B cell (primary cell): ENCODE measurements at regions not wholly inside any gene's neighbourhood (a gene's known extent, or its start where the extent isn't known, plus 50 kb on each side); places are given as distances from the start of the nearest gene placed in this dataset.

Source experiments
- ATAC-seq: fragments of 200-7000 bp; cut with Tn5 transposase; one replicate; pipeline ENCODE4 v1.10.0; 2021; ENCODE audit warnings: low read depth, mild to moderate bottlenecking, moderate number of reproducible peaks, moderate library complexity
- CTCF ChIA-PET: fragments of 350-600 bp; sonication (Branson Sonifier 250); formaldehyde crosslinking; loops from one replicate; lab custom pipeline; 2021; ENCODE audit warnings: antibody characterized with exemption, inconsistent platforms; lab: Charles Lee
- POLR2A ChIA-PET: fragments of 350-600 bp; sonication (Branson Sonifier 250); formaldehyde crosslinking; loops from one replicate; lab custom pipeline; 2021; ENCODE audit warnings: antibody characterized with exemption; lab: Charles Lee
- DNase-seq: peaks from one replicate; pipeline ENCODE4 v3.0.0; 2013
- H2AFZ ChIP-seq: 2 replicates; pipeline ENCODE4 v1.6.1; 2012; ENCODE audit warnings: mild to moderate bottlenecking, low read depth, low read length; ENCODE audit not compliant: insufficient read depth, poor library complexity, severe bottlenecking
- H3K27ac ChIP-seq, 2 donors: 1 replicate in 1 of 2; 2 replicates in 1 of 2; pipeline ENCODE4 v1.5.1; 2012 to 2013; ENCODE audit warnings: low read length in 2 of 2, mild to moderate bottlenecking in 2 of 2, moderate library complexity in 1 of 2
- H3K27me3 ChIP-seq, 4 experiments: fragments of 200-600 bp in 1 of 4; sonication (generic) in 1 of 4; replicated peaks in 1 of 4; 1 replicate in 2 of 4; 2 replicates in 2 of 4; pipeline versions ENCODE4 v1.6.1 to v1.7.0; 2013 to 2016; ENCODE audit warnings: low read length in 3 of 4, mild to moderate bottlenecking in 2 of 4, mixed read lengths in 1 of 4, moderate library complexity in 1 of 4; ENCODE audit not compliant: insufficient read depth in 4 of 4, control insufficient read depth in 3 of 4; ENCODE audit errors: control extremely low read depth in 1 of 4
- H3K36me3 ChIP-seq, 2 experiments: replicated peaks in 1 of 2; 1 replicate in 1 of 2; 2 replicates in 1 of 2; pipeline versions ENCODE4 v1.6.1 to v1.7.1; 2013; ENCODE audit warnings: low read length in 1 of 2; ENCODE audit not compliant: insufficient read depth in 2 of 2, control insufficient read depth in 1 of 2; ENCODE audit errors: control extremely low read depth in 1 of 2, extremely low read depth in 1 of 2
- H3K4me1 ChIP-seq, 2 donors: fragments of 200-600 bp in 1 of 2; sonication (generic) in 1 of 2; 1 replicate in 1 of 2; 2 replicates in 1 of 2; pipeline versions ENCODE4 v1.5.1 to v1.6.1; 2013 to 2017; ENCODE audit warnings: low read length in 2 of 2; ENCODE audit not compliant: control insufficient read depth in 2 of 2, insufficient read depth in 2 of 2
- H3K4me2 ChIP-seq: replicated peaks from 2 replicates; pipeline ENCODE3; 2012; ENCODE audit warnings: mild to moderate bottlenecking, low read depth, low read length; ENCODE audit not compliant: poor library complexity, severe bottlenecking
- H3K4me3 ChIP-seq, 5 experiments: fragments of 200-600 bp in 1 of 5; sonication (generic) in 1 of 5; 1 replicate in 3 of 5; 2 replicates in 2 of 5; pipeline versions ENCODE4 v1.5.1 to v1.7.0; 2011 to 2016; ENCODE audit warnings: low read length in 4 of 5, mild to moderate bottlenecking in 4 of 5, low read depth in 2 of 5, control low read depth in 1 of 5, moderate library complexity in 1 of 5; ENCODE audit not compliant: insufficient read depth in 1 of 5; ENCODE audit errors: control extremely low read depth in 1 of 5, extremely low read depth in 1 of 5
- H3K79me2 ChIP-seq: fragments of 200-600 bp; sonication (generic); one replicate; pipeline ENCODE4 v1.6.0; 2016; ENCODE audit warnings: low read length; ENCODE audit not compliant: control insufficient read depth, insufficient read depth
- H3K9ac ChIP-seq: fragments of 200-600 bp; sonication (generic); 2 replicates; pipeline ENCODE4 v1.6.1; 2017; ENCODE audit warnings: mild to moderate bottlenecking, low read length, moderate library complexity
- H3K9me3 ChIP-seq, 3 donors: one replicate each; pipeline versions ENCODE4 v1.6.1 to v1.7.1; 2013; ENCODE audit warnings: low read length in 2 of 3; ENCODE audit not compliant: control insufficient read depth in 2 of 3, insufficient read depth in 1 of 3; ENCODE audit errors: control extremely low read depth in 1 of 3
- H4K20me1 ChIP-seq: 2 replicates; pipeline ENCODE4 v1.6.0; 2012; ENCODE audit warnings: mild to moderate bottlenecking, low read length; ENCODE audit not compliant: insufficient read depth, control insufficient read depth, poor library complexity, severe bottlenecking
- H3K27ac Mint-ChIP-seq: one replicate; pipeline ENCODE4 v1.8.0; 2021; ENCODE audit warnings: mixed read lengths
- H3K27me3 Mint-ChIP-seq: one replicate; pipeline ENCODE4 v1.8.0; 2021; ENCODE audit warnings: mixed read lengths
- H3K4me1 Mint-ChIP-seq: one replicate; pipeline ENCODE4 v1.8.0; 2021; ENCODE audit warnings: mixed read lengths
- H3K4me3 Mint-ChIP-seq: one replicate; pipeline ENCODE4 v1.8.0; 2021; ENCODE audit warnings: mixed read lengths
- H3K9me3 Mint-ChIP-seq: one replicate; pipeline ENCODE4 v1.8.0; 2022; ENCODE audit warnings: mixed read lengths; ENCODE audit not compliant: insufficient read depth
- EZH2 ChIP-seq: IDR thresholded peaks from 2 replicates; pipeline ENCODE4 v1.6.1; 2012; ENCODE audit warnings: borderline replicate concordance, low read depth, mild to moderate bottlenecking, moderate library complexity, low read length; ENCODE audit not compliant: insufficient read depth, poor library complexity, severe bottlenecking
- WGBS: methylation state at CpG from one replicate; pipeline ENCODE4 v1.1.5; 2013; ENCODE audit warnings: missing lambda C conversion rate; ENCODE audit not compliant: insufficient coverage; 5-methylcytosine and 5-hydroxymethylcytosine counted together
- intact Hi-C: fragments of 100-400 bp; cut with micrococcal nuclease; formaldehyde crosslinking; loops from one replicate; pipeline ENCODE4 v1.10.0; 2022
- TF ChIP-seq, protein P1 (sequence below): fragments of 200-600 bp; IDR thresholded peaks from one replicate; pipeline ENCODE4 v1.8.0; 2022; ENCODE audit warnings: antibody characterized with exemption, mild to moderate bottlenecking

DNA sequence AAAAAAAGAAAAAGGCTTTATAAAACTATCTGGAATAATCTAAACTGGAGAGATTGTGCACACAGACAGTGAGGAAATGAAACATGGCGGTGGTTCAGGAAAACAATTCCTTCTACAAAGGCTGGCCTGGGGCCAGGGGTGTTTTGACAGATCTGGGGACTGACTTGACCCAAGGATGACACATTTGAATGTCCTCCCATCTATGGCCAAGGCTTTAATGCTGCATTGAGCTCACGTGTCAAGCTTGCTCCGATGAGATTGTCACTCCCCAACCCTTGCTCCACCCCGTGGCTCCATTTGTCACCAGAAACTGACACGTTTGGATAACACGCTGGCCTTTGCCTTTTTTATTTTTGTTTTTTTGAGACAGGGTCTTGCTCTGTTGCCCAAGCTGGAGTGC is 156.1 kb downstream of the ZFP64 start:
- 97% methylated on average over 6 of the region's 6 CpGs for WGBS
- no peak for TF ChIP-seq EZH2
- TF ChIP-seq, protein P1, sequence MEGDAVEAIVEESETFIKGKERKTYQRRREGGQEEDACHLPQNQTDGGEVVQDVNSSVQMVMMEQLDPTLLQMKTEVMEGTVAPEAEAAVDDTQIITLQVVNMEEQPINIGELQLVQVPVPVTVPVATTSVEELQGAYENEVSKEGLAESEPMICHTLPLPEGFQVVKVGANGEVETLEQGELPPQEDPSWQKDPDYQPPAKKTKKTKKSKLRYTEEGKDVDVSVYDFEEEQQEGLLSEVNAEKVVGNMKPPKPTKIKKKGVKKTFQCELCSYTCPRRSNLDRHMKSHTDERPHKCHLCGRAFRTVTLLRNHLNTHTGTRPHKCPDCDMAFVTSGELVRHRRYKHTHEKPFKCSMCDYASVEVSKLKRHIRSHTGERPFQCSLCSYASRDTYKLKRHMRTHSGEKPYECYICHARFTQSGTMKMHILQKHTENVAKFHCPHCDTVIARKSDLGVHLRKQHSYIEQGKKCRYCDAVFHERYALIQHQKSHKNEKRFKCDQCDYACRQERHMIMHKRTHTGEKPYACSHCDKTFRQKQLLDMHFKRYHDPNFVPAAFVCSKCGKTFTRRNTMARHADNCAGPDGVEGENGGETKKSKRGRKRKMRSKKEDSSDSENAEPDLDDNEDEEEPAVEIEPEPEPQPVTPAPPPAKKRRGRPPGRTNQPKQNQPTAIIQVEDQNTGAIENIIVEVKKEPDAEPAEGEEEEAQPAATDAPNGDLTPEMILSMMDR: no peak
- H3K27me3 Mint-ChIP-seq: peaks cover 4% of the 10 kb centered on the region
- no peaks in the 10 kb centered on the region for H3K27me3 ChIP-seq
- no peaks in the 10 kb centered on the region for H3K4me1 ChIP-seq
- ChIA-PET CTCF (no interaction called here), POLR2A (no interaction called here)
- no peak overlapping the region for H3K4me3 Mint-ChIP-seq
- intact Hi-C loops: no loop called here
- ATAC-seq (no peak), DNase-seq (no peak)
- no peak overlapping the region for H3K9ac ChIP-seq
- no peaks in the 10 kb centered on the region for H3K9me3 ChIP-seq
- no peak overlapping the region for H3K27ac ChIP-seq
- no peaks in the 10 kb centered on the region for H3K9me3 Mint-ChIP-seq
- H3K4me1 Mint-ChIP-seq: no peaks in the 10 kb centered on the region
- H4K20me1 ChIP-seq: no peaks in the 10 kb centered on the region
- no peak overlapping the region for H2AFZ ChIP-seq
- H3K36me3 ChIP-seq: no peaks in the 10 kb centered on the region
- H3K4me3 ChIP-seq: no peak overlapping the region
- no peak overlapping the region for H3K27ac Mint-ChIP-seq
- H3K79me2 ChIP-seq: no peaks in the 10 kb centered on the region
- H3K4me2 ChIP-seq: no peak overlapping the region

DNA sequence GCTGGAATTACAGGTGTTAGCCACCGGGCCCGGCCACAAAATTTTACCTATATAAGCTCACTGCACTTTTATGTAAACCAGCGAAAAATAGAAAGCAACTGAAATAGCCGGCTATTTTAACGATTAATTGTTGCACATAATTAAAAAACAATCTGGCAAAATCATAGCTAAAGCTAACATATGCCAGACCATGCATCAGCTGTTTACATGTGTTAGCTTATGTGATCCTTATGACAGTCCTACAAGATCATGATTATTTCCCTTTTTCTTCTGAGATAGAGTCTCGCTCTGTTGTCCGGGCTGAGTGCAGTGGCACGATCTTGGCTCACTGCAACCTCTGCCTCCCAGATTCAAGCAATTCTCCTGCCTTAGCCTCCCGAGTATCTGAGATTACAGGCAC is 157.0 kb downstream of the ZFP64 start:
- Mint-ChIP-seq H3K27ac (no peak overlapping the region), H3K27me3 (peaks cover 4% of the 10 kb centered on the region), H3K4me3 (no peak overlapping the region), H3K4me1 (no peaks in the 10 kb centered on the region), H3K9me3 (no peaks in the 10 kb centered on the region)
- Histone ChIP-seq H3K36me3 (no peaks in the 10 kb centered on the region), H3K9me3 (no peaks in the 10 kb centered on the region), H3K79me2 (no peaks in the 10 kb centered on the region), H3K9ac (no peak overlapping the region), H2AFZ (no peak overlapping the region), H3K27ac (no peak overlapping the region), H4K20me1 (no peaks in the 10 kb centered on the region), H3K27me3 (no peaks in the 10 kb centered on the region), H3K4me2 (no peak overlapping the region), H3K4me3 (no peak overlapping the region), H3K4me1 (no peaks in the 10 kb centered on the region)
- POLR2A ChIA-PET: no interaction called here
- CTCF ChIA-PET: interaction anchor here (0.7 kb wide), 1 partner anchor 122 kb away, joined by 3 read pairs; no protein-coding TSS in a partner anchor
- intact Hi-C loops: no loop called here
- TF ChIP-seq EZH2: no peak
- TF ChIP-seq, protein P1: no peak
- ATAC-seq (no peak), DNase-seq (no peak)
- 100% methylated on average over 3 of the region's 9 CpGs for WGBS
